Tibial nerve (tissue), 4 donors: ENCODE measurements at regions not wholly inside any gene's neighbourhood (a gene's known extent, or its start where the extent isn't known, plus 50 kb on each side); places are given as distances from the start of the nearest gene placed in this dataset.
A peak's percentile ranks its signal among the peaks of the same experiment; 100 is the strongest.

Experiments used
- DNase-seq, 2 donors: peaks; one replicate each; pipeline ENCODE4 v3.0.0-alpha.2; 2019; ENCODE audit warnings: low spot score in 2 of 2
- H3K27ac ChIP-seq, 4 donors: fragments of 200-600 bp; sonication (generic) in 3 of 4; one replicate each; pipeline ENCODE4 v1.5.1; 2017 to 2019; ENCODE audit warnings: mild to moderate bottlenecking in 1 of 4
- H3K27me3 ChIP-seq, 2 donors: fragments of 200-600 bp; sonication (generic) in 1 of 2; one replicate each; pipeline versions ENCODE4 v1.5.1 to v1.6.0; 2017 to 2019
- H3K36me3 ChIP-seq, 3 donors: fragments of 200-600 bp; sonication (generic); one replicate each; pipeline ENCODE4 v1.5.1; 2018 to 2019
- H3K4me1 ChIP-seq, 4 donors: fragments of 200-600 bp; sonication (generic) in 3 of 4; one replicate each; pipeline ENCODE4 v1.5.1; 2017 to 2019
- H3K4me3 ChIP-seq, 4 donors: fragments of 200-600 bp; sonication (generic) in 3 of 4; one replicate each; pipeline ENCODE4 v1.5.1; 2017 to 2019; ENCODE audit warnings: mild to moderate bottlenecking in 1 of 4, moderate library complexity in 1 of 4
- H3K9me3 ChIP-seq, 4 donors: fragments of 200-600 bp; sonication (generic) in 3 of 4; one replicate each; pipeline ENCODE4 v1.5.1; 2017 to 2019
- EP300 ChIP-seq, 2 donors: sonication (generic); formaldehyde crosslinking; IDR thresholded peaks; one replicate each; pipeline ENCODE4 v1.6.1; 2017; ENCODE audit warnings: antibody characterized with exemption in 2 of 2, mild to moderate bottlenecking in 1 of 2
- POLR2A ChIP-seq, 2 donors: fragments of 450-650 bp; IDR thresholded peaks; one replicate each; pipeline ENCODE4 v1.6.1; 2017; ENCODE audit warnings: antibody characterized with exemption in 2 of 2, mild to moderate bottlenecking in 2 of 2, moderate library complexity in 2 of 2
- WGBS, 2 donors: methylation state at CpG; one replicate each; pipeline ENCODE4 v1.1.5; 2018; 5-methylcytosine and 5-hydroxymethylcytosine counted together
- TF ChIP-seq, protein P1 (sequence below), 5 experiments: fragments of 200-600 bp in 3 of 5; fragments of 450-650 bp in 2 of 5; sonication (generic) in 3 of 5; IDR thresholded peaks; one replicate each; pipeline ENCODE4 v1.5.1; 2016 to 2019; ENCODE audit warnings: antibody characterized with exemption in 5 of 5, mild to moderate bottlenecking in 3 of 5, moderate library complexity in 2 of 5

DNA sequence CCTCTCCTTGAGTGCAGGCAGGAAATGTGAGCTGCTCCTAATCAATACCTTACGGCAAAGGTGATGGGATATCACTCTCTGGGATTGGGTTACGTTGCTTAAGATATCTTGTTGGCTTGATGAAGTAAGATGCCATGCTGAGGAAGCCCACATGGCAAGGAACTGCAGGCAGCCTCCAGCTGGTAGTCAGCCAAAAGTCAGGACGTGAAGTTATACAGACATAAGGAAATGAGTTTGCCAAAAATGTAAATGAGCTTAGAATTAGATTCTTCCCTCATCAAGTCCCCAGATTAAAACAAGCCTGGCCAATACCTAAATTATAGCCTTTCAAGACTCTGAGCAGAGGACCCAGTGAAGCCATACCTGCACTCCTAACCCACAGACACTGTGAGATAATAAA, 155.0 kb downstream of the QDPR start:
- WGBS, 2 donors, result 60 to 61% methylated on average over 3 of the region's 3 CpGs
- peaks cover 0 to 3% (median 0%) of the 10 kb centered on the region in 4 donors for H3K9me3 ChIP-seq
- H3K27ac ChIP-seq, result no peak overlapping the region
- DNase-seq, result no peak
- no peaks in the 10 kb centered on the region for H3K36me3 ChIP-seq
- H3K27me3 ChIP-seq, result no peaks in the 10 kb centered on the region
- H3K4me3 ChIP-seq, result no peak overlapping the region
- TF ChIP-seq POLR2A (IDR thresholded peaks at IDR 0.05) (no peak), EP300 (IDR thresholded peaks at IDR 0.05) (no peak)
- TF ChIP-seq, protein P1, sequence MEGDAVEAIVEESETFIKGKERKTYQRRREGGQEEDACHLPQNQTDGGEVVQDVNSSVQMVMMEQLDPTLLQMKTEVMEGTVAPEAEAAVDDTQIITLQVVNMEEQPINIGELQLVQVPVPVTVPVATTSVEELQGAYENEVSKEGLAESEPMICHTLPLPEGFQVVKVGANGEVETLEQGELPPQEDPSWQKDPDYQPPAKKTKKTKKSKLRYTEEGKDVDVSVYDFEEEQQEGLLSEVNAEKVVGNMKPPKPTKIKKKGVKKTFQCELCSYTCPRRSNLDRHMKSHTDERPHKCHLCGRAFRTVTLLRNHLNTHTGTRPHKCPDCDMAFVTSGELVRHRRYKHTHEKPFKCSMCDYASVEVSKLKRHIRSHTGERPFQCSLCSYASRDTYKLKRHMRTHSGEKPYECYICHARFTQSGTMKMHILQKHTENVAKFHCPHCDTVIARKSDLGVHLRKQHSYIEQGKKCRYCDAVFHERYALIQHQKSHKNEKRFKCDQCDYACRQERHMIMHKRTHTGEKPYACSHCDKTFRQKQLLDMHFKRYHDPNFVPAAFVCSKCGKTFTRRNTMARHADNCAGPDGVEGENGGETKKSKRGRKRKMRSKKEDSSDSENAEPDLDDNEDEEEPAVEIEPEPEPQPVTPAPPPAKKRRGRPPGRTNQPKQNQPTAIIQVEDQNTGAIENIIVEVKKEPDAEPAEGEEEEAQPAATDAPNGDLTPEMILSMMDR (IDR thresholded peaks at IDR 0.05), result no peak
- H3K4me1 ChIP-seq, result no peaks in the 10 kb centered on the region

DNA sequence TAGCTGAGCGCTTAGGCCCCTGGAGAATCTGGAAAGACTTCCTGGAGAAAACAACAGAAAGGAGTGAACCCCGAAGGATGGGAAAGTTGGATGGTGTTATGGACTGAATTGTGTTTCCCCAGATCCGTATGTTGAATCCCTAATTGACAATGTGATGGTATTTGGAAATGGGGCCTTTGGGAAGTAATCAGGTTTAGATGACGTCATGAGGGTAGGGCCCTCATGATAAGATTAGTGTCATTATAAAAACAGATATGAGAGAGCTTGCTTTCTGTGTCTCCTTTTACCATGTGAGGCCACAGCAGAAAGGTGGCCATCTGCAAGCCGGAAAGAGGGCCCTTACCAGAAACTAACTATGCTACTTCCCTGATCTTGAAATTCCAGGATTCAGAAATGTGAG, 159.5 kb downstream of the QDPR start:
- Histone ChIP-seq H3K9me3 (peaks cover 0 to 3% (median 0%) of the 10 kb centered on the region in 4 donors), H3K4me3 (no peak overlapping the region), H3K27me3 (no peaks in the 10 kb centered on the region), H3K27ac (no peak overlapping the region), H3K36me3 (no peaks in the 10 kb centered on the region), H3K4me1 (no peaks in the 10 kb centered on the region)
- DNase-seq, result no peak
- TF ChIP-seq, protein P1 (IDR thresholded peaks at IDR 0.05), result no peak
- TF ChIP-seq POLR2A (IDR thresholded peaks at IDR 0.05), result no peak
- no peak for TF ChIP-seq EP300 (IDR thresholded peaks at IDR 0.05)
- WGBS, 2 donors, result 74 to 78% methylated on average over 5 of the region's 5 CpGs

DNA sequence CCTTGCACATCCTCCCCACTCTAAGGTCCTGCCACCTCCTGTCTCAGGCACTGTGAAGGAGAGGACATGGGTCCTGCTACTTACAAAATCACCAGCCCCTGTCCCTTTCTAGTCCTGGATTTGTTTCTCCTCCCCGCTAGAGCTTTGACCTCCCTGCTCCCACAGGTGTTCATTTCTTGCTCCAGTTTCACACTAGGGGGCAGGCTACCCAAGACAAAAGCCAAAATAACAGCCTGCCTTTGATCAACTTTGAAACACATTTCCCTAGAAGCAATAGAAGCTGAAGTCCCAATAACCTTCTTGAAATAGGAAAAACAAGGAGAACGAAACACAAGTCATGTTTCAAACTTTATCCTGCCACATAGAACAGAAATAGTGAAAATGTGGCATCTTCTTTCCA, 164.4 kb downstream of the QDPR start:
- 43 to 48% methylated on average over 2 of the region's 2 CpGs for WGBS, 2 donors
- Histone ChIP-seq H3K4me3 (no peak overlapping the region), H3K9me3 (no peaks in the 10 kb centered on the region), H3K27me3 (no peaks in the 10 kb centered on the region), H3K36me3 (no peaks in the 10 kb centered on the region), H3K27ac (no peak overlapping the region), H3K4me1 (no peaks in the 10 kb centered on the region)
- DNase-seq, result peak in 1 of 2 donors; percentile 48
- TF ChIP-seq, protein P1 (IDR thresholded peaks at IDR 0.05), result peak in 4 of 5 experiments; percentile 13 to 53 (median 27)
- TF ChIP-seq EP300 (IDR thresholded peaks at IDR 0.05), result no peak

DNA sequence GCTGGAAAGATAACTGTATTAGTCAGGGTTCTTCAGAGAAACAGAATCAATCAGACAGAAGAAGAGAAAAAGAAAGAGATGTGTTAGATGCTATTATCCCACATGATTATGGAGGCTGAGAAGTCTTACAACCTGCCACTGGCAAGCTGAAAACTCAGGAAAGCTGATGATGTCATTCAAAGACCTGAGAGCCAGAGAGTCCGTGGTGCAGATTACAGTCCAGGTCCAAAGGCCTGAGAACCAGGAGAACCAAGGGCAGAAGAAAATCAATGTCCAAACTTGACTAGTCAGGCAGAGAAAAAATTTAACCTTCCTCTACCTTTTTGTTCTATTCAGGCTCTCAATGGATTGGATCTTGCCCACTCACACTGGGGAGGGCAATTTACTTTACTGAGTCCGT, 172.5 kb downstream of the QDPR start:
- no peaks in the 10 kb centered on the region for H3K9me3 ChIP-seq
- no peak overlapping the region for H3K27ac ChIP-seq
- no peak for DNase-seq
- no peaks in the 10 kb centered on the region for H3K4me1 ChIP-seq
- TF ChIP-seq, protein P1 (IDR thresholded peaks at IDR 0.05), result no peak
- TF ChIP-seq EP300 (IDR thresholded peaks at IDR 0.05), result no peak
- no peak overlapping the region for H3K4me3 ChIP-seq
- no peaks in the 10 kb centered on the region for H3K36me3 ChIP-seq
- 85 to 90% methylated on average over 2 of the region's 2 CpGs for WGBS, 2 donors
- no peaks in the 10 kb centered on the region for H3K27me3 ChIP-seq

DNA sequence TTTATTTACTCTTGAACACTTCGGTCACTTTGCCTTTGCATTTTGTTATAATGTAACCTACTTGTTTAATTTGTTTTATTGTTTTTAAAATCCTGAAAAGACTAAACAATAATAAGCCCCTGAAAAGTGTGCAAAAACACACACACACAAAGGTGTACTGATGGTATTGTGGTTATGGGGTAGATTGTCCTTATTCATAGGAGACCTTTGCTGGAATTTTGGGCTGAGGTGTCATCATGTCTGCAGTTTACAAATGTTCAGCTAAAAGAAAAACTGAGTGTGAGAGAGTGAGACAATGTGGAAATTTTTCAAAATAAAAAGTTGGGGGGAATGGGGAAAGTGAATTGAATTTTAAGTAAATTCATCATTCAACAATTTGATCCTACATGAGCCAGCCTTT, 174.9 kb downstream of the QDPR start:
- no peaks in the 10 kb centered on the region for H3K36me3 ChIP-seq
- 77 to 81% methylated on average over 1 of the region's 1 CpG for WGBS, 2 donors
- H3K9me3 ChIP-seq, result no peaks in the 10 kb centered on the region
- no peak for DNase-seq
- H3K27ac ChIP-seq, result no peak overlapping the region
- TF ChIP-seq EP300 (IDR thresholded peaks at IDR 0.05) (no peak), POLR2A (IDR thresholded peaks at IDR 0.05) (no peak)
- TF ChIP-seq, protein P1 (IDR thresholded peaks at IDR 0.05), result no peak
- no peak overlapping the region for H3K4me3 ChIP-seq
- H3K27me3 ChIP-seq, result no peaks in the 10 kb centered on the region
- no peaks in the 10 kb centered on the region for H3K4me1 ChIP-seq
